GM12878 (cell line): ENCODE measurements at regions not wholly inside any gene's neighbourhood (a gene's known extent, or its start where the extent isn't known, plus 50 kb on each side); places are given as distances from the start of the nearest gene placed in this dataset.

Experiments used
- ATAC-seq: fragments of 200-7000 bp; cut with Tn5 transposase; 3 replicates; pipeline ENCODE4 v1.9.1; 2020; ENCODE audit warnings: mild to moderate bottlenecking, moderate library complexity
- BruUV-seq: library from RNA; stranded (reverse); fragments of 400-500 nt; replicated peaks from 2 replicates; lab custom pipeline; 2021; lab: Mats Ljungman, UMichigan
- CTCF ChIA-PET: fragments of 300-600 bp; sonication (Branson Sonifier 250); formaldehyde crosslinking; extraction: SDS; loops from one replicate; lab custom pipeline; 2021; ENCODE audit warnings: inconsistent platforms; lab: Yijun Ruan, JAX
- POLR2A ChIA-PET: fragments of 350-600 bp; formaldehyde crosslinking; extraction: SDS; loops from one replicate; lab custom pipeline; 2021; ENCODE audit warnings: inconsistent platforms; lab: Charles Lee
- RAD21 ChIA-PET: fragments of 300-600 bp; sonication (Branson Sonifier 250); formaldehyde crosslinking; loops from one replicate; lab custom pipeline; 2023; ENCODE audit warnings: antibody characterized with exemption; ENCODE audit not compliant: unreplicated experiment; lab: Charles Lee
- SMC1A ChIA-PET: fragments of 300-600 bp; sonication (Branson Sonifier 250); formaldehyde crosslinking; loops from one replicate; lab custom pipeline; 2023; ENCODE audit not compliant: unreplicated experiment, uncharacterized antibody; lab: Charles Lee
- DNase-seq: peaks from one replicate; pipeline ENCODE4 v3.0.0-alpha.2; 2011; ENCODE audit warnings: low read depth, low spot score
- FAIRE-seq: peaks from 3 replicates; lab custom pipeline; 2011; peaks lifted over from hg19 to GRCh38; lab: Jason Lieb, UNC
- H2AFZ ChIP-seq: 2 replicates; pipeline ENCODE4 v1.6.0; 2011; ENCODE audit warnings: low read depth, low read length, control low read depth; ENCODE audit not compliant: control insufficient read depth
- H3K27ac ChIP-seq: 2 replicates; pipeline ENCODE4 v1.5.1; 2011; ENCODE audit warnings: control low read depth; ENCODE audit not compliant: control insufficient read depth, insufficient read depth
- H3K27me3 ChIP-seq, 2 experiments: replicated peaks in 1 of 2; 2 replicates each; pipeline versions ENCODE4 v1.6.0 to v1.6.1; 2011; ENCODE audit warnings: low read length in 1 of 2; ENCODE audit not compliant: control insufficient read depth in 2 of 2, insufficient read depth in 2 of 2
- H3K36me3 ChIP-seq, 2 experiments: 2 replicates each; pipeline ENCODE4 v1.5.1; 2011; ENCODE audit warnings: low read length in 1 of 2; ENCODE audit not compliant: control insufficient read depth in 2 of 2, insufficient read depth in 2 of 2
- H3K4me1 ChIP-seq: 2 replicates; pipeline ENCODE4 v1.6.1; 2011; ENCODE audit warnings: mild to moderate bottlenecking, low read length, moderate library complexity, mixed read lengths; ENCODE audit not compliant: control insufficient read depth, insufficient read depth
- H3K4me2 ChIP-seq: 2 replicates; pipeline ENCODE4 v1.6.0; 2011; ENCODE audit warnings: control low read depth; ENCODE audit not compliant: control insufficient read depth, insufficient read depth
- H3K4me3 ChIP-seq: fragments of 200-600 bp; sonication (generic); 2 replicates; pipeline ENCODE4 v1.5.1; 2016
- H3K79me2 ChIP-seq: 2 replicates; pipeline ENCODE4 v1.6.0; 2011; ENCODE audit warnings: low read length; ENCODE audit not compliant: control insufficient read depth, insufficient read depth
- H3K9ac ChIP-seq: 2 replicates; pipeline ENCODE4 v1.8.0; 2011; ENCODE audit warnings: low read length, control low read depth, mixed read lengths; ENCODE audit not compliant: control insufficient read depth, insufficient read depth
- H3K9me3 ChIP-seq: replicated peaks from 3 replicates; pipeline ENCODE4 v1.5.1; 2011; ENCODE audit warnings: mild to moderate bottlenecking, low read length; ENCODE audit not compliant: control insufficient read depth, insufficient read depth
- H4K20me1 ChIP-seq: 2 replicates; pipeline ENCODE4 v1.6.0; 2011; ENCODE audit not compliant: control insufficient read depth, insufficient read depth
- SMAD5 ChIP-seq: IDR thresholded peaks from 2 replicates; pipeline ENCODE4 v1.6.1; 2016; ENCODE audit warnings: antibody characterized with exemption, low read depth
- TCF7 ChIP-seq: IDR thresholded peaks from 2 replicates; pipeline ENCODE4 v1.6.1; 2014; ENCODE audit warnings: antibody characterized with exemption, borderline replicate concordance
- YBX1 ChIP-seq: fragments of 450-650 bp; IDR thresholded peaks from 2 replicates; pipeline ENCODE4 v1.6.1; 2016; ENCODE audit warnings: antibody characterized with exemption
- ZNF274 ChIP-seq: IDR thresholded peaks from one replicate; pipeline ENCODE4 v1.8.0; 2011; ENCODE audit not compliant: insufficient read length, insufficient read depth
- WGBS: methylation state at CpG from one replicate; pipeline ENCODE4 v1.1.6; 2016; ENCODE audit warnings: low lambda C conversion rate; ENCODE audit not compliant: insufficient replicate concordance, insufficient coverage; ENCODE audit errors: missing lambda C conversion rate; 5-methylcytosine and 5-hydroxymethylcytosine counted together
- in situ Hi-C: fragments of 300-500 bp; cut with MboI; formaldehyde crosslinking; loops from 9 replicates; pipeline ENCODE4 v1.14.3; 2018; ENCODE audit warnings: mixed read lengths
- intact Hi-C: fragments of 100-400 bp; cut with micrococcal nuclease; formaldehyde crosslinking; loops from one replicate; pipeline ENCODE4 v1.14.2; 2022; ENCODE audit not compliant: unreplicated experiment
- TF ChIP-seq, protein P1 (sequence below): fragments of 450-650 bp; IDR thresholded peaks from 2 replicates; pipeline ENCODE4 v1.6.1; 2017; ENCODE audit warnings: mild to moderate bottlenecking, low read depth, inconsistent platforms; ENCODE audit not compliant: poor library complexity, severe bottlenecking

- no peak overlapping the region for H3K4me3 ChIP-seq
- intact Hi-C loops (no loop called here), in situ Hi-C loops (no loop called here)
- ChIA-PET CTCF (no interaction called here), POLR2A (no interaction called here), SMC1A (no interaction called here), RAD21 (interaction anchor here (1.3 kb wide), 1 partner anchor 19 kb away, joined by 3 read pairs; no protein-coding TSS in a partner anchor)
- H2AFZ ChIP-seq, result no peak overlapping the region
- TF ChIP-seq, protein P1, sequence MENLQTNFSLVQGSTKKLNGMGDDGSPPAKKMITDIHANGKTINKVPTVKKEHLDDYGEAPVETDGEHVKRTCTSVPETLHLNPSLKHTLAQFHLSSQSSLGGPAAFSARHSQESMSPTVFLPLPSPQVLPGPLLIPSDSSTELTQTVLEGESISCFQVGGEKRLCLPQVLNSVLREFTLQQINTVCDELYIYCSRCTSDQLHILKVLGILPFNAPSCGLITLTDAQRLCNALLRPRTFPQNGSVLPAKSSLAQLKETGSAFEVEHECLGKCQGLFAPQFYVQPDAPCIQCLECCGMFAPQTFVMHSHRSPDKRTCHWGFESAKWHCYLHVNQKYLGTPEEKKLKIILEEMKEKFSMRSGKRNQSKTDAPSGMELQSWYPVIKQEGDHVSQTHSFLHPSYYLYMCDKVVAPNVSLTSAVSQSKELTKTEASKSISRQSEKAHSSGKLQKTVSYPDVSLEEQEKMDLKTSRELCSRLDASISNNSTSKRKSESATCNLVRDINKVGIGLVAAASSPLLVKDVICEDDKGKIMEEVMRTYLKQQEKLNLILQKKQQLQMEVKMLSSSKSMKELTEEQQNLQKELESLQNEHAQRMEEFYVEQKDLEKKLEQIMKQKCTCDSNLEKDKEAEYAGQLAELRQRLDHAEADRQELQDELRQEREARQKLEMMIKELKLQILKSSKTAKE, result no peak
- no peak for TF ChIP-seq YBX1
- TF ChIP-seq SMAD5, result no peak
- no peak for TF ChIP-seq ZNF274
- TF ChIP-seq TCF7, result no peak
- no peaks in the 10 kb centered on the region for H3K4me1 ChIP-seq
- no peak overlapping the region for H3K4me2 ChIP-seq
- no peak overlapping the region for H3K9ac ChIP-seq
- ATAC-seq (no peak), FAIRE-seq (no peak), DNase-seq (no peak)
- H3K27ac ChIP-seq, result no peak overlapping the region
- H3K9me3 ChIP-seq, result no peaks in the 10 kb centered on the region
- H3K36me3 ChIP-seq, result no peaks in the 10 kb centered on the region
- BruUV-seq, result no TSS peak
- H4K20me1 ChIP-seq, result no peaks in the 10 kb centered on the region
- H3K79me2 ChIP-seq, result no peaks in the 10 kb centered on the region
- WGBS, result 14% methylated on average over 4 of the region's 4 CpGs
- H3K27me3 ChIP-seq, result no peaks in the 10 kb centered on the region
These were observed 342.5 kb downstream of the SEC16B start for GRCh38 chr1:177627148-177627910.
